ENCODE measurements at regions not wholly inside any gene's neighbourhood (a gene's known extent, or its start where the extent isn't known, plus 50 kb on each side); places are given as distances from the start of the nearest gene placed in this dataset.

DNA sequence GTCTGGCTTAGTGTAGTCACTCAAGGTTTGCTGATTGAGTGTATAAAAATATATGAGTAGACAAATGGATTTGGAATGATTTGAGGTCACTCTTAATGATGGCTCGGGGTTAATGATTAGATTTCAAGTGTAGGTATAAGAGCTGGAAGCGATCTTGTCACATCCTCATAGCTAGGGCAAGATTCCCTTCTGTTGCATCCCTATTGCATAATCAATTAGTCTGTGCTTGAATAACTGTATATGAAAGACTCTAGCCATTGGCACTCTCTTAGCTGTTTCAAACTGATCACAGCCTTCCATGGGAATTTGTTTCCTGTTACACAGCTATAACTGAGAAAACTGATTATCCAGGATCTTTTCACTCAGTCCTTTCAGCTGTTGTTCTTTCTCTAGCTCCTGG lies 811.6 kb downstream of the TLE4 start:
- in situ Hi-C loops (cut with MboI; ENCODE audit: low pct_unique_long_range_greater_than_20kb, low sequenced_read_pairs): no loop called here
- no peak for DNase-seq

DNA sequence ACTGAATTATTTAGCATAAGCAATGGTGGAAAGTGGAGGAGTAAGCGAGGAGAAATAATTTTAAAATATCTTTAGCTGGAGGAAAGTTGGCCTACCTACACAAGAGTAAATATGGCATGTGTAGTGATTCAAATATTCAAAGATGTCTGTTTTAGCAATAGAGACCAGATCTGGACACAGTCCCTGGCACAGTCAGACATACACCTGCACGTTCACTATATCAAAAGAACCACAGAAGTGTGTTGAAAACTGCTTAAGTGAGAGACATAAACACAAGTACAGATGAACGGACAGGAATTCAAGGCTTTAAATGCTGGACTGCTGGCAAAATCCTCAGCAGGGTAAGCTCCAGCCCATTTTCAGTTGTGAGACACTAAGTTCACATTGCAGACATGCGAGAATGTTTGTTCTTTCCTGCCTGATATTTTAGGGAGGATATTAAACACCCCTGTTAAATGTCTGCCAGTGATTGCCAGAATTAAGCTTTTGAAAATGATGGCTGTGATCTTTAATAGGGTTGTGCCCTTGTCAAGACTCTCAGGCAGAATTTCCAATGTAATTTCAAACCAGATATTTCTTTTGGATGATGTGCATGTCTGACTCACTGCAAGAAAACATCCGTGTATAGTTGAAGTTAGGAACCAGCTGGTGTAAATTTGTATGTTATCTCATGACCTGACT lies 810.6 kb downstream of the TLE4 start:
- DNase-seq: no peak
- in situ Hi-C loops (cut with MboI; ENCODE audit: low pct_unique_long_range_greater_than_20kb, low sequenced_read_pairs): no loop called here

GRCh38 chr9:80380301-80380700 lies 808.5 kb downstream of the TLE4 start:
- DNase-seq: no peak
- in situ Hi-C loops (cut with MboI; ENCODE audit: low pct_unique_long_range_greater_than_20kb, low sequenced_read_pairs): no loop called here

DNA sequence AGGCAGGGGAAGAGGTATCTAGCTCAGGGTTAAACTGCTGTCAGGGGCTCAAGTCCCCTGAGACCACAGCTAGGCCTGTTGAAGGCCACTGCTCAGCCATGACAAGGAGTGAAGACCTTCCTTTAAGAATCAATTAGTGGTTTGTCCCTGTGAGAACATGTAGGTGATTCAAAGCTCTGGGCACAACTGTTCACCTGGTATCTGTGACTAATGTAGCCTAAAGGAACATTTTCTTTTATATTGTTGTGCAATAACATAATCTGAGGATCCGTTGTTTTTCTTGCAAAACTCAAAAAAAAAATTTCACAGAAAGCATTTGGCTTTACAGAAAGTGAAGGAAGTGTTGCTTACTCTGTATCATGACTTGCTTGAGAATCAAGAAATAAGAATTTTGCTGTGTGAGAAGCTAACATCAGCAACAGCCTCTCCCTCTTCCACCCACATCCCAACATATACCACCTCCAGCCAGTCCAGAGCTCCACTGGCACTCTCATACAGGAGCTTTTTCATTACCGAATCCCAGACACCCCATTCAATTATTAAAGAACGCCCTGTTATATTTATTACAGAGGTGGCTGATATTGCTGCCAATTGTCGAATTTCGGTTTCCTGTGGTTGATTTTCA lies 807.0 kb downstream of the TLE4 start:
- no peak for DNase-seq
- in situ Hi-C loops (cut with MboI; ENCODE audit: low pct_unique_long_range_greater_than_20kb, low sequenced_read_pairs): no loop called here

- in situ Hi-C loops (cut with MboI; ENCODE audit: low pct_unique_long_range_greater_than_20kb, low sequenced_read_pairs): no loop called here
- DNase-seq: no peak
Measured at GRCh38 chr9:80376180-80376579, 804.4 kb downstream of the TLE4 start.

DNA sequence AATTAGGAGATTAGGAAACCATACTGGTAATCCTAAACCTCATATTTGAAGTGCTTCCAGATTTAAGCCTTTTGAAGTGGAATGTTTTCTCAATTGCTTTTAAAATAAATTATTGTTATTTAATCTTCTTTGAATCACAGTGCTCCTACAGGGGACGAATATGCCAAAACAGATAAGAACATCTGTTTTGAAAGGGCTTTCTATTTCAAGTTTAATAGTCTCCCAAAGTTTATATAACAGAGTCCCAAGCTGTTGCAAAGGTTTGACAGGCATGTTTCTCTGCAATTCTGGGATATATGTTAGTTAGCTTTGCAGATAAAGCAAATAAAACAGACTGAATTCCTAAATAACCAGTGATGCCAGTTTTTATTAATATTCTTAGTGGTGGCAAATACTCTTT lies 803.7 kb downstream of the TLE4 start:
- in situ Hi-C loops (cut with MboI; ENCODE audit: low pct_unique_long_range_greater_than_20kb, low sequenced_read_pairs): no loop called here
- DNase-seq: no peak

DNA sequence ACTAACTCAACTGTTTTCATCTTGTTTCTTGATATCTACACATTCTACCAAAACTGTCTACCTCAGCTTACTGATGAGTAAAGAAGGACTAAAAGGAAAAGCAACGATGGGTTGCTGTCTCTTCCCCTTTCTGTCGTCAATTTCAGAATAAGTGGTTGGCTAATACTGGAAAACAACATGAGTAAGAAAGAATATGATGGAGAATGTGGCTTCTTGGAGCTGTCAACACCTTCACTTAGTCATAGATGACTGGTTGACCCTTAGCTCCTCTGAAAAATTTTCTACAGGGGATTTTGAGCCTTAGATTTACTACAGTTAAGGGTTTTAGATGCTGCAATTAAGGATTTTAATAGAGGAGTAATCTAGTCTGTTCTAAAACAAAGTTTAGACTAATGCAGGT lies 797.9 kb downstream of the TLE4 start:
- DNase-seq: no peak
- in situ Hi-C loops (cut with MboI; ENCODE audit: low pct_unique_long_range_greater_than_20kb, low sequenced_read_pairs): no loop called here

DNA sequence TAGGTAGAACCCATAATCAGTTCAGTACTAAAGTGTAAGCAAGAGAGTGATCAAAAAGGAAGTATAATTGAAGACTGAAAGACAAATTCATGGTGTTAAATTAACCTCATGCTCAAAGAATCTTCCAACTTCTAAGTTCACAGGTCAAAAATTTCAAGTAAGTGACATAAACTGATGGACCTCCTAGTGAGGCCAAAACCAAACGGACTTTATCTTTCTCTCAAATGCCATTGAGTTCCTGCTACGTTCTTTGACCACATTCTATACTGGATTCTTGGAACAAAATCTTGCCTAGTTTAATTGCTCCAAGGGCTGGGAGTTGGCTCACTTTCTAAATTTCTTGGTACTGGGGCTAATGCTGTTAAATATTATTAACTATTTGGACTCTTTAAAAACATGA lies 794.9 kb downstream of the TLE4 start:
- in situ Hi-C loops (cut with MboI; ENCODE audit: low pct_unique_long_range_greater_than_20kb, low sequenced_read_pairs): no loop called here
- DNase-seq: no peak

GRCh38 chr9:80359941-80360881 lies 788.4 kb downstream of the TLE4 start:
- in situ Hi-C loops (cut with MboI; ENCODE audit: low pct_unique_long_range_greater_than_20kb, low sequenced_read_pairs): no loop called here
- DNase-seq: no peak

- in situ Hi-C loops (cut with MboI; ENCODE audit: low pct_unique_long_range_greater_than_20kb, low sequenced_read_pairs): no loop called here
Measured at GRCh38 chr9:80359291-80359690, 787.5 kb downstream of the TLE4 start.

DNA sequence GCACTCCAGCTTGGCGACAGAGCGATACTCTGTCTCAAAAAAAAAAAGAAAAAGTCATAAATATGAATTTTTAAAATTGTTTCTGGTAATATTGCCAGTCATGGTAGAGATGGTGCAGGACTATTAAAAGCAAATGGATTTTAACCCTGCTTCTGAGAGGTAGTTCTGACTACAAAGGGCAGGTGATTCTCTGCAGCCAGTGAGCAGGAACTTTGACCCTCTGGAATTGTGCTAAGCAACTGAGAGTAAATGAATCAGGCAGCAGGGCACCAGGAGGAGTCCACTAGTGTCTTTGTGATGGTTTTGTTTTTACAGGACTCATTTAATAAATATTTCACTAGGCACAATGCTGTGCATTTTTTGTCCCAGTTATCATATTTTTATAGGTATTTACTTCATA lies 781.2 kb downstream of the TLE4 start:
- in situ Hi-C loops (cut with MboI; ENCODE audit: low pct_unique_long_range_greater_than_20kb, low sequenced_read_pairs): no loop called here
- no peak for DNase-seq

More at GRCh38 chr9:80359291-80359690, 787.5 kb downstream of the TLE4 start:
- no peak for DNase-seq

DNA sequence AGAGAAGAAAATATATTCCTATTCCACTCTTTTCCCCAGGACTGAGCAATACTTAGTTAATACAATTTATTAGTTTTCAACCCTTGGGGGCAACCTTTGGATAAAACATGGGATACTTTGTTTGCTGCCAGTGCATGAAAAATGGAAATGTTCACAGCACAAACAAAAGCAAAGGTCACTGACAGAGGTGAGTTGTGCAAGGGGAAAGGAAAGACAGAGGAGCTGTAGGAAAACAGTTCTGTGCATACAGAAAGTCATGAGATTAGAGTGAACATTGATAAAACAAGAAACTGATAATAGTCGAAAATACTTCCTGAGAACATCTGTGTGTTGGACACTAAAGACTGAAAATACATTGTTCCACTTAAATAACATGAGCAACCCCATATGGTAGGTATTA lies 779.8 kb downstream of the TLE4 start:
- no peak for DNase-seq
- in situ Hi-C loops (cut with MboI; ENCODE audit: low pct_unique_long_range_greater_than_20kb, low sequenced_read_pairs): no loop called here

DNA sequence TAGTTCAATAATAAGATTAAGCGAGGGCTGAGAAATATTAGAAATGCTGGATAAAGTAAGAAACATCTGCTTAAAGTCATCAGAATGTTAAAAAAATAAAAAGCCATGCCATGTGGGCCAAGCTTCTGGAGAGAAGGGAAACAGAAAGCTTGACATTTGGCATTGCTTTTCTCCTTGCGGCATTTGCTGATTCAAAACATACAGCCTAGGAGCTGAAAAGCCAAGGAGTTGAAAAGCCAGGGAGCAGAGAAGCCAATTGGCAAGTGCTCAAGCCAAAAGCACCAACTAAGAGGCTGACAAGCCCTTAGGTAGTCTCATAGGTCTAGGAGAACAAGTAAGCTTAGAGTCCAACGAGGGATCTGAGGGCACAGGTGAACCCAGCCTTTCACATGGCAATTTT lies 754.3 kb downstream of the TLE4 start:
- DNase-seq: no peak
- in situ Hi-C loops (cut with MboI; ENCODE audit: low pct_unique_long_range_greater_than_20kb, low sequenced_read_pairs): no loop called here

GRCh38 chr9:80320916-80321315 lies 749.2 kb downstream of the TLE4 start:
- DNase-seq: no peak

GRCh38 chr9:80320480-80320879 lies 748.7 kb downstream of the TLE4 start:
- in situ Hi-C loops (cut with MboI; ENCODE audit: low pct_unique_long_range_greater_than_20kb, low sequenced_read_pairs): no loop called here
- DNase-seq: no peak

More at GRCh38 chr9:80320916-80321315, 749.2 kb downstream of the TLE4 start:
- in situ Hi-C loops (cut with MboI; ENCODE audit: low pct_unique_long_range_greater_than_20kb, low sequenced_read_pairs): no loop called here

DNA sequence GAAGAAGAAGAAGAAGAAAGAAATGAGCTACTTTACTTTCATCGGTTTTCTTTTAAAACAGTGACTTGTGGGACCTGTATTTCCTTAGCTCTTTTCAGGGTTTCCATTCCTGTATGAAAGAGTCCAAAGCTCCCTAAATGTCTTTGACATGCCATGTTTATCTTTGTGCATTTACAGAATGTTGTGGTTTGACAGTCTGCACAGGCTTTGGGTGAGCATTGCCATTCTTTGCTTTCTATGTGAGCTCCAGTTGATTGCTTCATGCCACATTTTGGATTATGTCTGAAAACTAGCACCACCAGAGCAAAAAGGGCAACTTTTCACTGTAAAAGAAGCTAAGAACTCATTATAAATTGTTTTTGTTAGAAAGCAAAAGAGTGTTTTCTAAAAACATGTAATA lies 733.4 kb downstream of the TLE4 start:
- in situ Hi-C loops (cut with MboI; ENCODE audit: low pct_unique_long_range_greater_than_20kb, low sequenced_read_pairs): no loop called here
- no peak for DNase-seq

DNA sequence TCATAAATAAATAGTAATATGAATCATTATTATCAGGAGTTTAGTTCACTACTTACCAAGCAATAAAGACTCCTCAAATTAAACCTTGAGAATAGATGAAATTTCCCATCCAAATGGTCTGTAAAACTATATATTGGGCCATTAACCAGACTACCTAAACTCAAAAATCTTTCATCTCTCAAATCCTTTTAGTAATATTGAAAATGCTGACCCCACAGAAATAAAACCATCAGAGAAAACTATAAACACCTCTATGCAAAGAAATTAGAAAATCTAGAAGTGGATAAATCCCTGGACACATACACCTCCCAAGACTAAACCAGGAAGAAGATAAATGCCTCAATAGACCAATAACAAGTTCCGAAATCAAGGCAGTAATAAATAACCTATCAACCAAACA lies 723.2 kb downstream of the TLE4 start:
- in situ Hi-C loops (cut with MboI; ENCODE audit: low pct_unique_long_range_greater_than_20kb, low sequenced_read_pairs): no loop called here

DNA sequence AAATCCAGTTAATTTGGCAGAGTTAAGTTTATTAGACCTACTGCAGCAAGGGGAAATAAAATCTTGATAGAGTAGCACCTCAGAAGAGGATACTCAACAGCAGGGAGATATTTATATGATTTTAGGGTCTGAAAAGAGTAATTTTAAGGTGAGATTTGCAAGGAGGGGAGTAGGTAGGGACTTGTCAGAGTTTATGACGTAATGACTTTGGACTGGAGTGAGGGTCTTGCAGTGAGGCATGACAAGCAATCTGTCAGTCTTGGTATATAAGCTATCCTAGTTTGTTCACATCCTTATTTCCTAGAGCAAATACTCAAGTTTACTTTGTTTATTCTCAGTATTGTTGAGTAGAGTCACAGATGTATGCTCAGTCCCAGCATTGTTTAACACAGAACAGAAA lies 722.6 kb downstream of the TLE4 start:
- in situ Hi-C loops (cut with MboI; ENCODE audit: low pct_unique_long_range_greater_than_20kb, low sequenced_read_pairs): no loop called here

More for the DNA sequence above, 723.2 kb downstream of the TLE4 start:
- no peak for DNase-seq

DNA sequence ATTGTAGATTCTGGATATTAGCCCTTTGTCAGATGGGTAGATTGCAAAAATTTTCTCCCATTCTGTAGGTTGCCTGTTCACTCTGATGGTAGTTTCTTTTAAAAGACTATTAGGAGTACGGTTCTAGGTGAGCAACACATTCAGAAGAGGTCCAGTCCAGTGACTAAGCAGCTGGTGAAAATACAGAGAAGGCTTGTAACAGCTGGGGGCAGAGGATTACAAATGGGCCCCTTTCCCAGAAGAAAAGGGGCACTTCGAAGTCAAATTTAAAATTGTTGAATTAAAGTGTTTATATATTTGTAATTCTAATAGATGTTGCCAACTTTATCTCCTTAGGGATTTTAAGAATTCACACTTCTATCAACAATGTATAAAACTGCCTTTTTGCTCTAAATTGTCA lies 720.5 kb downstream of the TLE4 start:
- in situ Hi-C loops (cut with MboI; ENCODE audit: low pct_unique_long_range_greater_than_20kb, low sequenced_read_pairs): no loop called here
- DNase-seq: no peak

More for the DNA sequence above, 722.6 kb downstream of the TLE4 start:
- DNase-seq: no peak

GRCh38 chr9:80285326-80285725 lies 713.6 kb downstream of the TLE4 start:
- peak; percentile 1 for DNase-seq
- in situ Hi-C loops (cut with MboI; ENCODE audit: low pct_unique_long_range_greater_than_20kb, low sequenced_read_pairs): no loop called here
